ENCODE measurements at regions not wholly inside any gene's neighbourhood (a gene's known extent, or its start where the extent isn't known, plus 50 kb on each side); places are given as distances from the start of the nearest gene placed in this dataset.
"Not testable (repeated sequence)": the region's sequence is repeated elsewhere in the genome, so short reads cannot be mapped to it uniquely, and the experiment has no call there.

- no peak for DNase-seq (ENCODE audit: insufficient read length, low spot score)
- TF ChIP-seq, protein P1, sequence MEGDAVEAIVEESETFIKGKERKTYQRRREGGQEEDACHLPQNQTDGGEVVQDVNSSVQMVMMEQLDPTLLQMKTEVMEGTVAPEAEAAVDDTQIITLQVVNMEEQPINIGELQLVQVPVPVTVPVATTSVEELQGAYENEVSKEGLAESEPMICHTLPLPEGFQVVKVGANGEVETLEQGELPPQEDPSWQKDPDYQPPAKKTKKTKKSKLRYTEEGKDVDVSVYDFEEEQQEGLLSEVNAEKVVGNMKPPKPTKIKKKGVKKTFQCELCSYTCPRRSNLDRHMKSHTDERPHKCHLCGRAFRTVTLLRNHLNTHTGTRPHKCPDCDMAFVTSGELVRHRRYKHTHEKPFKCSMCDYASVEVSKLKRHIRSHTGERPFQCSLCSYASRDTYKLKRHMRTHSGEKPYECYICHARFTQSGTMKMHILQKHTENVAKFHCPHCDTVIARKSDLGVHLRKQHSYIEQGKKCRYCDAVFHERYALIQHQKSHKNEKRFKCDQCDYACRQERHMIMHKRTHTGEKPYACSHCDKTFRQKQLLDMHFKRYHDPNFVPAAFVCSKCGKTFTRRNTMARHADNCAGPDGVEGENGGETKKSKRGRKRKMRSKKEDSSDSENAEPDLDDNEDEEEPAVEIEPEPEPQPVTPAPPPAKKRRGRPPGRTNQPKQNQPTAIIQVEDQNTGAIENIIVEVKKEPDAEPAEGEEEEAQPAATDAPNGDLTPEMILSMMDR (IDR thresholded peaks at IDR 0.05; ENCODE audit: insufficient read depth, missing control alignments): no peak
- no peak for FAIRE-seq
These were observed 81.6 kb upstream of the EZR start for GRCh38 chr6:158900663-158901312.

- TF ChIP-seq, protein P1 (IDR thresholded peaks at IDR 0.05; ENCODE audit: insufficient read depth, missing control alignments): no peak
- no peak for FAIRE-seq
- DNase-seq (ENCODE audit: insufficient read length, low spot score): no peak
These were observed 78.1 kb upstream of the EZR start for GRCh38 chr6:158897236-158897635.

DNA sequence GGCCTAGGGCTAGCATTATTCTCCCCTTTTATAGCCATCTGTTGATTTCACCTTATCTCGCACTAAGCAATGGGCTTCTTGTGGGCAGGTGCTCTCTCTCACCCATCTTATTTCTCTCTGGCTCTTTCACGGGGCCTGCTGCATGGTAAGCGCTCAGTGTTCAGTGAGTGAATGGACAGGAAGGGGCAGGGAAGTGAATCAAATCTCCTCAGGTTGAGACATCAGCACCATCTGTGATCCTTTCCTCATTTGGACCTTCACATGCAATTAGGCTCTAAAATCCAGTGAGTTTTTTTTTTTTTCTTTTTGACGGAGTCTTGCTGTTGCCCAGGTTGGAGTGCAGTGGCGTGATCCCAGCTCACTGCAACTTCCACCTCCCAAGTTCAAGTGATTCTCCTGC lies 76.5 kb upstream of the EZR start:
- FAIRE-seq (no peak), DNase-seq (ENCODE audit: insufficient read length, low spot score) (no peak)
- TF ChIP-seq, protein P1 (IDR thresholded peaks at IDR 0.05; ENCODE audit: insufficient read depth, missing control alignments): no peak

DNA sequence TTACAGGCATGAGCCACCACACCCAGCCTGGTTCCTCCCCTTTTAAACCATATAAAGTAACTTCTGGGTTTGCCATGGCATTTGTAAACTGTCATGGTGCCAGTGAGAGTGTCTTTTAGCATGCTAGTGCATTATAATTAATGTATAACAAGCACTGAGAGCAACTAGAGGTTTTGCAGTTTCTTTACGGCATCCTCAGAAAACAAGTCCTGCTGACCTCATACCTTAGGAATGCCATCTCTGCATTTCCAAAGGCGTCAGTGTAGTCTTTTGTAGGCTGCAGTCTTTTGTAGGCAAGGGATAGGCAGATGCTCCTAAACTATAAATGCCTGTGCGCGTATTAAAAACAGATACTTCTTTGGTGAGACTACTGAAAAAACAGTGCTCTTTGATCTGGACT lies 75.0 kb upstream of the EZR start:
- FAIRE-seq (no peak), DNase-seq (ENCODE audit: insufficient read length, low spot score) (no peak)
- TF ChIP-seq, protein P1 (IDR thresholded peaks at IDR 0.05; ENCODE audit: insufficient read depth, missing control alignments): no peak

DNA sequence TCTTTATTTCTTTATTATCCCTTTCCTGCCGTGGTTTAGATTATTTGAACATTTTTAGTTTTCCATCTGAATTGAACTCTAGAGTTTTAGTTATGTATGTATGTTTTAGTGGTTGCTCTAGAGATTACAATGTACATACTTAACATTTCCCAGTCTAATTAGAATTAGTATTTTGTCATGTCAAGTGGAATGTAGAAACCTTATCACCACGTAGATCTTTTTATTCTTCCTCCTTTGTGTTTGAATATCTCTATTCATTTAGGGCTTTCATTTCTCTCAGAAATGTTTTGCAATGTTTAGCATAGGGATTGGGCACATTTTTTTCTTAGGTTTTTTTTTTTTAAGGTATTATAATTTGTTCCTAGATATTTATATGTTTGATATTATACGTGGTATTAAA lies 73.1 kb upstream of the EZR start:
- DNase-seq (ENCODE audit: insufficient read length, low spot score) (no peak), FAIRE-seq (no peak)

DNA sequence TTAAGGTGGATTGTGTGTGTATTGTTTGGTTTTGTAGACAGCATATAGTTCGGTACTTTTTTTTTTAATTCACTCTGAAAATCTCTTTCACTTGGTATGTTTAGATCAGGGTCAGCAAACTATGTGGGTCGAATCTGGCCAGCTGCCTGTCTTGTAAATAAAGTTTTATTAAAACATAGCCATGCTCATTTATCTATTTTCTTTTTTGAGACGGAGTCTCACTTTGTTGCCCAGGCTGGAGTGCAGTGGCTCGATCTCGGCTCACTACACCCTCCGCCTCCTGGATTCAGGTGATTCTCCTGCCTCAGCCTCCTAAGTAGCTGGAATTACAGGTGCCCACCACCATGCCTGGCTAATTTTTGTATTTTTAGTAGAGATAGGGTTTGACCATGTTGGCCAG lies 72.4 kb upstream of the EZR start:
- not testable (repeated sequence) for FAIRE-seq; DNase-seq (ENCODE audit: insufficient read length, low spot score)

More for the DNA sequence above, 73.1 kb upstream of the EZR start:
- TF ChIP-seq, protein P1 (IDR thresholded peaks at IDR 0.05; ENCODE audit: insufficient read depth, missing control alignments): no peak

- FAIRE-seq; DNase-seq (ENCODE audit: insufficient read length, low spot score): not testable (repeated sequence)
These were observed 69.0 kb upstream of the EZR start for GRCh38 chr6:158888171-158888570.

DNA sequence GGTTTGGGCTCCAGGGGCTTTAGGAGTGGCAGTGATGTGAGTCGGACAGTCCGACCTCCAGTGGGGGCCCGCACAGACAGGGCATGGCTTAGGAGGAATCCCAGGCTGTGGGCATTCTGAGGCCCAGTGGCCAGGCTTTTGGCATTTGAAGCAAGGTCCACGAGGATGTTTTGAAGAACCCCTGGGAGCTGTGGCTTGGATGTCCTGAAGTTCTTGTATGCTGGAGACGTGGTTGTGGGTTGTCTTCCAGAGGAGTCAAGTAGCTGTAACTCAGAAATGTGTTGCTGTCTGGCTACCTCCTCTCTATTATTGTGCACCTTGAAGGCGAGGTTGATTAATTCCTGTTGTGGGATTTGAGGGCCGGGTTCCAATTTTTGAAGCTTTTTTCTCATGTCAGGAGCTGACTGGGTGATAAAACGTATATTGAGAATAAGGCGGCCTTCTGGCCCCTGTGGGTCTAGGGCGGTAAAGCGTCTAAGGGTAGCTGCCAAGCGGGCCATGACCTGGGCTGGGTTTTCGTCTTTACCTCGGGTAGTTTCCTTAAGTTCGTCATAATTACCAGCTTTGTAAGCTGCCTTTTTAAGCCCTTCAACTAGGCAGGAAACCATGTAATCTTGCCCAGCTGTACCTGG lies 67.3 kb upstream of the EZR start:
- FAIRE-seq; DNase-seq (ENCODE audit: insufficient read length, low spot score): not testable (repeated sequence)

DNA sequence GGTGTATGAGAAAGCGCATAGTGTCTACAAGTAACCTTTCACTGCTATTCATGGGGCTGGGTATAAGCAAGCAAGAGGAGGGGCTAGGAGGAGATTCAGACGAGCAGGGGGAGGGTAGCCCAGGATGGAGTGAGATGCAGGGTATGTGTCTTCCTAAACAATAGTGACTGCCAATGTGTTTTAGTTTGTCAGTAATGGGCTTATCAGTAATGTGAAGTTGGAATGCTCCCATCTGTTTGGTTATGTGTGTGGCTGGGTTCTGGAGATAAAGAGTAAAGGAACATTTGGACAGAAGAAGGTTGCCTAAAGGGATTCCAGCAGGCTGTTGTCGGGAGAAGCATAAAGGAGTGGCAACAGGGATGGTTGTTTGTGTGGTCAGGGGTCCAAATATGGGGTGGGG lies 62.7 kb upstream of the EZR start:
- not testable (repeated sequence) for DNase-seq (ENCODE audit: insufficient read length, low spot score); FAIRE-seq

- not testable (repeated sequence) for FAIRE-seq; DNase-seq (ENCODE audit: insufficient read length, low spot score)
These were observed 62.1 kb upstream of the EZR start for GRCh38 chr6:158881276-158881675.
